ENCODE measurements at regions not wholly inside any gene's neighbourhood (a gene's known extent, or its start where the extent isn't known, plus 50 kb on each side); places are given as distances from the start of the nearest gene placed in this dataset.

DNA sequence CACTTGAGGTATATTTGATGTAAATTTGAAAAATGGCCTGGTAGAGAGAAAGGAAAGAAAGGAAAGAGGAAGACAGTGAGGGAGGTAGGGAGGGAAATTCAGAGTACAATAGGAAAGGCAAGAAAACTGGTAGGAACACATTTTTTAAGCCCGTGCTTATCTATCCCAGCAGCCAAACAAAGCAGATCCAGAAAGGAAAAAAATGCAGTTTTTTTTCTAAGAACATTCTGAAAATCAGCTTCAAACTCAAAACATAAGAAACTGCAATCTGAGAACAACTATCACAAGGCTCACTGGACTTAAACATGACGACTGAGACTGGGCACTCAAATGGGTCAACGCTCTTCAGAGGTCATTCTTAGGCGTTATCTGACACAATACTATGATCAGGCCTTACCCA is 408.3 kb upstream of the DDI1 start:
- TF ChIP-seq EZH2 (IDR thresholded peaks at IDR 0.05) = no peak
- TF ChIP-seq, protein P1, sequence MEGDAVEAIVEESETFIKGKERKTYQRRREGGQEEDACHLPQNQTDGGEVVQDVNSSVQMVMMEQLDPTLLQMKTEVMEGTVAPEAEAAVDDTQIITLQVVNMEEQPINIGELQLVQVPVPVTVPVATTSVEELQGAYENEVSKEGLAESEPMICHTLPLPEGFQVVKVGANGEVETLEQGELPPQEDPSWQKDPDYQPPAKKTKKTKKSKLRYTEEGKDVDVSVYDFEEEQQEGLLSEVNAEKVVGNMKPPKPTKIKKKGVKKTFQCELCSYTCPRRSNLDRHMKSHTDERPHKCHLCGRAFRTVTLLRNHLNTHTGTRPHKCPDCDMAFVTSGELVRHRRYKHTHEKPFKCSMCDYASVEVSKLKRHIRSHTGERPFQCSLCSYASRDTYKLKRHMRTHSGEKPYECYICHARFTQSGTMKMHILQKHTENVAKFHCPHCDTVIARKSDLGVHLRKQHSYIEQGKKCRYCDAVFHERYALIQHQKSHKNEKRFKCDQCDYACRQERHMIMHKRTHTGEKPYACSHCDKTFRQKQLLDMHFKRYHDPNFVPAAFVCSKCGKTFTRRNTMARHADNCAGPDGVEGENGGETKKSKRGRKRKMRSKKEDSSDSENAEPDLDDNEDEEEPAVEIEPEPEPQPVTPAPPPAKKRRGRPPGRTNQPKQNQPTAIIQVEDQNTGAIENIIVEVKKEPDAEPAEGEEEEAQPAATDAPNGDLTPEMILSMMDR (IDR thresholded peaks at IDR 0.05) = no peak
